Bone marrow (tissue), 2 donors: ENCODE measurements at regions not wholly inside any gene's neighbourhood (a gene's known extent, or its start where the extent isn't known, plus 50 kb on each side); places are given as distances from the start of the nearest gene placed in this dataset.
"Not testable (repeated sequence)": the region's sequence is repeated elsewhere in the genome, so short reads cannot be mapped to it uniquely, and the experiment has no call there.

Experiments used
- DNase-seq, 2 donors: peaks; one replicate each; lab custom pipeline; 2025; lab: John Stamatoyannopoulos, UW

- no peak for DNase-seq
These were observed 250.4 kb upstream of the SLC16A7 start for GRCh38 chr12:59345406-59345805.

- no peak for DNase-seq
These were observed 251.6 kb upstream of the SLC16A7 start for GRCh38 chr12:59344224-59344623.

GRCh38 chr12:59329462-59329861 is 266.4 kb upstream of the SLC16A7 start:
- no peak for DNase-seq

GRCh38 chr12:59328395-59329075 is 267.3 kb upstream of the SLC16A7 start:
- DNase-seq = not testable (repeated sequence)

GRCh38 chr12:59326457-59326856 is 269.4 kb upstream of the SLC16A7 start:
- DNase-seq = not testable (repeated sequence)

- no peak for DNase-seq
These were observed 273.4 kb upstream of the SLC16A7 start for GRCh38 chr12:59322473-59322872.

- no peak for DNase-seq
These were observed 274.6 kb upstream of the SLC16A7 start for GRCh38 chr12:59321278-59321677.

- DNase-seq = no peak
These were observed 275.7 kb upstream of the SLC16A7 start for GRCh38 chr12:59320112-59320511.

GRCh38 chr12:59318940-59319339 is 276.9 kb upstream of the SLC16A7 start:
- DNase-seq = no peak

GRCh38 chr12:59317598-59317997 is 278.2 kb upstream of the SLC16A7 start:
- no peak for DNase-seq

- no peak for DNase-seq
These were observed 278.9 kb upstream of the SLC16A7 start for GRCh38 chr12:59316938-59317337.

- not testable (repeated sequence) for DNase-seq
These were observed 279.5 kb upstream of the SLC16A7 start for GRCh38 chr12:59316354-59316753.

- DNase-seq = no peak
These were observed 281.6 kb upstream of the SLC16A7 start for GRCh38 chr12:59314209-59314608.

- DNase-seq = no peak
These were observed 291.6 kb upstream of the SLC16A7 start for GRCh38 chr12:59304077-59304721.

GRCh38 chr12:59298296-59298695 is 297.5 kb upstream of the SLC16A7 start:
- DNase-seq = no peak

GRCh38 chr12:59294221-59294620 is 301.6 kb upstream of the SLC16A7 start:
- no peak for DNase-seq

GRCh38 chr12:59282999-59283398 is 312.8 kb upstream of the SLC16A7 start:
- no peak for DNase-seq

GRCh38 chr12:59273561-59273960 is 322.3 kb upstream of the SLC16A7 start:
- DNase-seq = not testable (repeated sequence)

GRCh38 chr12:59268295-59268809 is 327.5 kb upstream of the SLC16A7 start:
- no peak for DNase-seq

- DNase-seq = no peak
These were observed 335.6 kb upstream of the SLC16A7 start for GRCh38 chr12:59260202-59260601.

- DNase-seq = no peak
These were observed 332.4 kb upstream of the LRIG3 start for GRCh38 chr12:59252731-59253130.

- DNase-seq = no peak
These were observed 330.5 kb upstream of the LRIG3 start for GRCh38 chr12:59250766-59251165.

GRCh38 chr12:59240048-59240447 is 319.7 kb upstream of the LRIG3 start:
- no peak for DNase-seq

- DNase-seq = no peak
These were observed 314.1 kb upstream of the LRIG3 start for GRCh38 chr12:59234391-59234790.
